Stimulated activated CD8-positive, alpha-beta memory T cell treated with anti-CD3 and anti-CD28 coated beads, Interleukin-4, amount 100 ng/mL, for 48 hours (primary cell): ENCODE measurements at regions not wholly inside any gene's neighbourhood (a gene's known extent, or its start where the extent isn't known, plus 50 kb on each side); places are given as distances from the start of the nearest gene placed in this dataset.

Source experiments
- DNase-seq: peaks from one replicate; pipeline ENCODE4 v3.0.0-alpha.2; 2020

DNA sequence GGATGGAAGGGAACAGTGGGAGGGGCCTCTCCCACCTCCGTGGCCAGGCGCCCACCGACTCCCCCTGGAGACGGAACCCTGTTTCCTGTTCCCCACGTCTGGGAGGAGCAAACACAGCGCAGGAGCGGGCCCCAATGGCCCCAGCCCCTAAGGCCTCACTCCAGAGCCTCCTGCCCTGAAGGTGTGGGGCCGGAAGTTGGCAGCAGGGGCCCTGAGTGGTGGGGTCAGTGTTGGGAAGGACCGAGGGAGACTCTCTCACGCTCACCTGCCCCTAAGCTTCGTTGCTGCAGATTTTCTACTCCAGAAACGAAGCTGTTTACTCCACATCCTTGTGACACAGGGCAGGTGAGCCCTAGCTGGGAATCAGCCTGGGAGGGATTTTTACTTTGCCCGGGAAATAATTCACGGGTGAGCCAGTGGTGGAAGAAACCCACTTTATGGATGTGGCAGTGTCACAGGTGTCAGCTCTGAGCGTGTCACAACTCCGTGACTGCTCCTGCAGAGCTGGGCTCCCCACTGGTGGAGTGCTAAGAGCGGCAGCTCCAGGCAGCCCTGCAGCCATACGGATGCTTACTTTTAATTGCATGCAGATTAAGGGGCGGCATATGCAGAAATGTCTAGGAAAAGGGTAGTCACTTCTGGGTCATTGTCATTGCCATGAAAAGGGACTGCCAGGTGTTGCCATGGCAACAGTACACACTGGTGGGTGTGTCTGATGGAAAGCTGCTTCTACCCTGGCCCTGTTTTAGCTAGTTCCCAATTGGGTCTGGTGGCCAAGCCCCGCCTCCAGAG, 77.5 kb upstream of the OLFM1 start:
- DNase-seq: no peak

DNA sequence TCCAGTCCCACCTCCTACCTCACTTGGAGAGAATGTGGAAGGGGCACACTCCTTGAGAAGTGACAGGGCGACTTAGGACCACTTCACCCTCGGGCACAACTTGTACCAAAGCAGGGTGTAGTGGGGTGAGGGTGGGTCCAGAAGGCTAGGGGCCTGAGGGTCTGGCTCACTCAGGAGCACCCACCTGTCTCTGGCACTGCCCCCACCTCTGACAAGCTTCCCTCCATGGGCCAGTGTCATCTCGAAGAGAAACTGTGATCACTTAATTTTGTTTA, 76.9 kb upstream of the OLFM1 start:
- no peak for DNase-seq

DNA sequence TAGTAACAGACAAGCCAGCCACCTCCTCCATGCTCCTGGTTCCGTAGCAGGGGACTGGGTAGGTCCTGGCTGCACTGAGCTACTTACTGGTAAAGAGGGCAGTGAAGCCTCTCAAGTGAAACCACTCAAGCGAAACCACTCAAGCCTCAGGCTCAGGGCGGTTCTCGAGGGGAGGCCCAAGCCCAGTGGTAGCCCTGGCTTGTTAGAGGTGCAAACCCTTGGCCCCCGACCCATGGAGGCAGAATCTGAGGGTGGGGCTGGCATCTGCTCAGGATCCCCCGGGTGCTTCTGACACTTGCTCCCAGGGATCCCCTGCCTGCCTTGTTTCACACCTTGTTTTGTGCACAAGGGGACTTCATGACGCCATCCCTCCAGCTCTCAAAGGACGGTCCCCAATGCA, 76.5 kb upstream of the OLFM1 start:
- DNase-seq: no peak

DNA sequence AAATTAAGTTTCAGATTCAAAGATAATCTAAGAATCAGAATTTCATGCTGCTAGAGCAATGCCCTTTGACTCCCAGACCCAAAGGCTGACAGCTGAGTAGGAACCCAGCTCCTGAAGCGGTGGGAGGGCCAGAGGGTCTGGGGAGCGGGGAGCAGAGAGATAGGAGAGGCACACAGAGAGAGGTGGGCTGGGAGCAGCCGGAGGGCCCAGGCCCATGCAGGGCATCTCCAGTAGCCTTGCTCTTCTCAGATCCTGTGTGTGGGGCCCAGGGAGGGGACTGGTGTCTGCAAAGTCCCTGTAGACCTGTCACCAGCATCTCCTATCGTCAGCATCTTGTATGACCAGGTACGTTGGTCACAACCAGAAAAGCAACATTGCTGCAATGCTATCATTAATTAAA, 75.3 kb upstream of the OLFM1 start:
- no peak for DNase-seq

DNA sequence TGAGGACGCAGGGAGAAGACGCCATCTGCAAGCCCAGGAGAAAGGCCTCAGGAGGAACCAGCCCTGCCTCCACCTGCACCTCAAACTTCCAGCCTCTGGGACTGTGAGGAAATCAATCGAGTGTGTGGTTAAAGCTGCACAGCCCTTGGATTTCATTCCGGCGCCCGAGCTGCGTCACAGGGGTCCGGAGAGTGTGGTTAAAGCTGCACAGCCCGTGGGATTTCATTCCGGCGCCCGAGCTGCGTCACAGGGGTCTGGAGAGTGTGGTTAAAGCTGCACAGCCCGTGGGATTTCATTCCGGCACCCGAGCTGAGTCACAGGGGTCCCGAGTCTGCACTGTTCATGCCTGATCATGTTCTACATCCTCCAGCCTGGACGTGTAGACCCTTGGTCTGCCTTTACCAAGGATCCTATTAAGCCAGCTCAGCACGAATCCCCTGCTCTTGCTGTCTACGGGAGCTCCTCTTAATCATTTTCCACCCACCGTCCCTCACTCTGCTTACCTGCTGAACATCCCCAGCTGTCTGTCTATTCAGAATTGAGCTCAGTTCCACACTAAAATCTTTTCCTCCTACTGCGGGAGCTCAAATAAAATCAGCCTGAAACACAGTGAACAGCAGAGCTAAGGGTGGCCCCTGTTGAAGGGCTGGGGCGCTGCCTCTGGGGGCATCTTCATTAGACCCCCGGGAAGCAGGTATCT, 73.0 kb upstream of the OLFM1 start:
- no peak for DNase-seq

DNA sequence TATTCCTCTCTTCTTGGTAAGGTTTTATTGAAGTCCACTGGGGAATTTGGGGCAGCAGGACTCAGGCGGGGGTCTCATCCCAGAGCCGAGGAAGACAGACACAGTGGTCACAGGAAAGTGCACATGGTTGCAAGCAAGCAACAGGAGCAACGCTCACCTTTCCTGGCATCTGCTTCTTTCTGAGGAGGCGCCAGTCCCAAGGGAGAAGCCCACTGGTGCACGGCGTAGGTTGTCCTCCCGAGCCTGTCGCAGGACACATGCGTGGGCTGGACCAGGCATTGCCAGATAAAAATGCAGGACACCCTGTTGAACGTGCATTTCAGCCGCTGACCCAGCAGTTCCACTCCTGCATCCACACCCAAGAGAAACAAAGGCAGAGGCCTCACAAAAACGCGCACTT, 72.4 kb upstream of the OLFM1 start:
- no peak for DNase-seq

DNA sequence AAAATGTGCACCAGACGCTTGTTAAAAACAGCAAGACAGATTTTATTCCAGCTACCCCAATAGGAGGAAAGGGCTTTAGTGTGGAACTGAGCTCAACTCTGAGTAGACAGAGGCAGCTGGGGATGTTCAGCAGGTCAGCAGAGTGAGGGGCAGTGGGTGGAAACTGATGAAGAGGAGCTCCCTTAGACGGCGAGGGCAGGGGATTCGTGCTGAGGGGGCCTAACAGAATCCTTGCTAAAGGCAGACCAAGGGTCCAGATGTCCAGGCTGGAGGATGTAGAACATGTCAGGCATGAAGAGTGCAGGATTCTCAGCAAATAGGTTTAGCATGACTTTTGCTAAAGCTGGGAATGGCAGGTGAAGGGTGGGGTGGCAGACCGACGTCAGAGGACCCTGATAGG, 71.9 kb upstream of the OLFM1 start:
- DNase-seq: no peak

DNA sequence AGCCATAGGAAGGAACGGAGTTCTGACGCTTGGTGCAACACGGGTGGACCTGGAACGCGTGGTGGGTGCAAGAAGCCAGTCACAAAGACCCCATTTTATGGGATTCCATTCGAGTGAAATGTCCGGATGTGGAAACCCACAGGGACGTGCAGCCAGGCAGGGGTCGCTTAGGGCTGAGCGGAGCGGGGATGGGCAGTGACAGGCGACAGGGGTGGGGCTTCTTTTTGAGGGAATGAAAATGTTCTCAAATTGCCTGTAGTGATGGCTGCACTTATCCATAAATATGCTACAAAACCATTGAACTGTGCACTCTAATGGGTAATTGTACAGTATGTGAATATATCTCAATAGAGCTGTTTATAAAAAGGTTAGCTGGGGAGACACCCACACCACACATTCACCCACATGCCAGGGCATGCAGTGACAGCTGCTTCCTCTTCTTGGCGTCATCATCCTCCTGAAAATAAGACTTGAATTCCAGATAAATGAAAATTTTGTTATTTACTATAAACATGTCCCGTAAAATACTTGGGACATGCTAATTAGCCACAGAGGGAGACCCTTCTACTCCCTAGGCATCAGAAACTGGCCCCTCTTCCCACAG, 71.3 kb upstream of the OLFM1 start:
- no peak for DNase-seq

DNA sequence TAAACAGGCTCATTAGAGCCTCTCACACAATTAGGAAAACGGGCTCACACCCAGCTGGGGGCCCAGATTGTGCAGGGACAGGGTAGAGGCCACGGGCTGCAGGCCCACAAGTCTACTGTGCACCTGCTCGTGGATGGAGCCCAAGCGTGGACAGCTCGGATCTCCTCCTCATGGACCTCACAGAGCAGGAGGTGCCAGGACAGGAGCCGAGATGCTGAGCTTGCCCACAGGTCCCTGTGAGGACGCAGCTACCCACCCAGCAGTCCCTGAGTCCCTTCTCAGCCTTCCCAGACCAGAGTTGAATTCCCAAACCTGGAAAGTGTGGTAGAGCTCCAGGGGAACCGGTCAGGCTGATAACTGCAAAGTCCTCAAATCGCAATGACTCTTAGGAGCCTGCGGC, 70.6 kb upstream of the OLFM1 start:
- no peak for DNase-seq

DNA sequence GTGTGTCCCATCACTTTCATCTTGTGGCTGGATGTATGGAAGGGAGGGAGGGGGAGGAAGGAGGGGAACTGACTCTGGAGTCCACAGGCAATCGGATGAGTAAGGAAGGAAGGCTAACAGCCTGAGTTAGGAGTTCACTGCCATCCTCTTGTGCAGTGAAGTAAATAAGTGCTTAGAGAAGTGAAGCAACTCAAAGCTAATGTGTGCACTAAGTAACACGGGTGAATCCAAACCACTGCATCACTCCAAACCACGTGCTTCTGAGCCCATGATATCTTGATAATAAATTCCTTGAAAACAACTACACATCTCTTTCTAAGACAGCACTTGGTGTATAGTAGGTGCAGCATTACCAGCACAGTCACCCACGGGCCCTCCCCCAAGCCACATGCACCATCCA, 69.6 kb upstream of the OLFM1 start:
- no peak for DNase-seq

DNA sequence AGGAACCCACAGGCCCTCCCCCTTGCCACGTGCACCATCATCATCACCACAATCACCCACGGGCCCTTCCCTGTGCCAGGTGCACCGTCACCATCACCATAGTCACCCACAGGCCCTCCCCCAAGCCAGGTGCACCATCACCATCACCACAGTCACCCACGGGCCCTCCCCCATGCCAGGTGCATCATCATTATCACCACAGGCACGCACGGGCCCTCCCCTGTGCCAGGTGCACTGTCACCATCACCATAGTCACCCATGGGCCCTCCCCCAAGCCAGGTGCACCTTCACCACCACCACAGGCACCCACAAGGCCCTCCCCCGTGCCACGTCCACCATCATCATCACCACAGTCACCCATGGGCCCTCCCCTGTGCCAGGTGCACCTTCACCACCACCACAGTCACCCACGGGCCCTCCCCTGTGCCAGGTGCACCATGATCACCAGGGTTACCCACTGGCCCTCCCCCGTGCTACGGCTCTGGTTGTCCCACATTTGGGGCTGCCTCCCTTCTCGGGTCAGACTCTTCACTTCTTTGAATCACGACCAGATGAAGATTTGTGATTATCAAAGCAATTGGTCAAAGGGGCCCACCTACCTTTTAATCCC, 69.1 kb upstream of the OLFM1 start:
- DNase-seq: no peak

DNA sequence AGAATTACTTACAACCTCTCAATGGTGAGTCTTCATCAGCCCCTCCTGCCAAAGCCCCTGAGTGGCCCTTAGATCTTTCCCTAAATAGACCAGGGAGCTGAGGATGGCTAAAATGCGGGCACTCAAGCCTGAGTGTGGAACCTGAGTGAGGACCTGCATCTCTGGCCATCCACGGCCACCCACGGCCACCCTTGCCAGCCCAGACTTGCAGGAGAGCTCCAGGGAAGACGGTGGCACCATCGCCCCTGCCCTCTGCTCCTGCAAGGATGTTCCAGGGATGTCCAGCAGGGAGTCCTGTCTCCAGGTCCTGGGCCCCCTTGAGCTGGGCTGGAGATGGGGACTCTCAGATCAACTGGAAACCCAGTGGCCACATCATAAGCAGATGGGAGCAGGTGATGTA, 68.2 kb upstream of the OLFM1 start:
- no peak for DNase-seq

DNA sequence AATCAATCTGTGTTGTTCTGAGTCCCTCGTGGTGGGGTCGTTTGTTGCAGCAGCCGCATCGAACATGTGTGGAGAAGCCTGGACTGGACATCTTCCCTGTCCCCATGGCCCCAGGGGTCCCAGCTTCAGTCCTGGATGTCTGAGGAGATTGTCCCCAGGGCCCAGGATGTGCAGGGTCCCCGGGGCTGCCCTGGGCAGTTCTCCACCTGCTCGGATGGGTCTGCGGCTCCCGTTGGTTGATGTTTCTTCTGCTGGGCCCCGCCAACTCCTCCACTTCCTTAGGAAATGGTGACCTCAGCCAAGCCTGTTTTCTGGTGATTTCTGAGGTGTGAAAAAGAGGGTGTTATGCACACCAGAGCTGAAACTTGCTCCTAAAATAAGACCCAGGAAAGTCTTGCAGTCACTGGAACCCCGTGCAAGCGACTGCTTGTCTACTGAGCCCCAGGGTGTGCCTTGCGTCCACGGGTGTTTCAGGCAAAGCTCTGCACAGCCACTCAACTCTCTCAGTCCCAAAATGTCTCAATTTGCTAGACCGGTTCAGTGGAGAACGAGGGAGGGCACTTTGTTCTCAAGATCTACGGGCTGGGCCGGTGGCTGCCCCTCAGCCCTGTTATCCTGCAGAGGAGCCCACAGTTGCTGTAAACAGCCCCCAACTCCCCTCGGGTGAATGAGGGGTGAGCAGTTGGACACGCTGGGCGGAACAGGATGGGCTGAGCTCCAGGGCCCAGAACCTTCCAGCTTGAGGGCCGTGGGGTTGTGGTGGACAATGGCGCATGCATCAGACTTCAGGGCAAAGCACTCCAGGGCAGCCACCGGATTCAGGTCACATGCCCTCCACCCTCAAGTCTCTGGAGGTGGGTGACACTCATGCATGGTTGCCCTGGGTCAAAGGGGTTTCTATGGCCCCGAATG, 66.7 kb upstream of the OLFM1 start:
- DNase-seq: no peak

DNA sequence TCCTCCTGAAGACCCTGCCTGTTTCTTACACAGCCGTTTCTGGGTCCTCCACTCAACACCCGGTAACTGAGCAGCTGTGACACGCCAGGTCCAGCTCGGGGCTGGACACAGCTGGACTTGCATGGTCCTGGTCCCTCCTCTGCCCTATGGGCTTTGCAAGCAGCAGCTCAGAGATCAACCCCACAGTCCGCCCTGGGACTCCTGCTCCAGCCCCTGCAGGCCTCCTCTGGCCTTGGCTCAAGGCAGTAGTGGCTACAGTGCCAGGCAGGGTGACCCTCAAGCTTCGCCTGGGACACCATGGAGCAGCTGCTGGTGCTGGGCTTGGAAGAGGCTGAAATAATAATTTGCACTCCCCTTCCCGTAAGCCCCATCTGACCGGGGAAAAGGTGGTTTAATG, 66.1 kb upstream of the OLFM1 start:
- no peak for DNase-seq

DNA sequence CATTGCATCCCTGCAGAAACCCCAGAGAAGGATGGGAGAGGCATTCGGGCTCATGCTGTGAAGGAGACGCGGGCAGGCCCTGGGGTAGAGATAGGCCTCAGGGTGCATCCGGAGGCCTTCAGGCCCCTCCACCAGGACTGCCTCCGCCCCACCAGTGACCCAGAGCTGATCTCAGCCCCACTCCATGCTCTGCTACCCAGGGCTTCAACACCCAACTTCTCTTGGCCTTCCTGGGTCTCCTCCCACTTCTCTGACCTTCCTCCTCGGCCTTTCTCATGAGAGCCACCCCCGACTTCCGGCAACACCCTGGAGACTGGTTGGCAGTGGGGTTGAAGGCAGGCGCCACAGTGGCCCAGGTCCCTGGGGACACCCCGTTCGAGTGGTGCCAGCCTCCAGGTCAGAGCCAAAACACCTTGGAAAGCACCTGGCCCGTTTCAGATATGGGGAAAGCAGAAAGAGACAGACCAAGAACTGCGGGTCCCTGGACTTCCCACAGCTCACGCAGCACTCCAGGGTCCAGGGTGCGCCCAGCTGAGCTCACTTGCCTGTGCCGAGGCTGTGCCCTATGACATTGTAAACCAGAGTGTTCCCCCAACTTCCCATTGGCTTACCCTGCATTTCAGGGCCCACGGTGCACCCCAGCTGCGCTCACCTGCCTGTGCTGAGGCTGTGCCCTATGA, 65.1 kb upstream of the OLFM1 start:
- DNase-seq: no peak

DNA sequence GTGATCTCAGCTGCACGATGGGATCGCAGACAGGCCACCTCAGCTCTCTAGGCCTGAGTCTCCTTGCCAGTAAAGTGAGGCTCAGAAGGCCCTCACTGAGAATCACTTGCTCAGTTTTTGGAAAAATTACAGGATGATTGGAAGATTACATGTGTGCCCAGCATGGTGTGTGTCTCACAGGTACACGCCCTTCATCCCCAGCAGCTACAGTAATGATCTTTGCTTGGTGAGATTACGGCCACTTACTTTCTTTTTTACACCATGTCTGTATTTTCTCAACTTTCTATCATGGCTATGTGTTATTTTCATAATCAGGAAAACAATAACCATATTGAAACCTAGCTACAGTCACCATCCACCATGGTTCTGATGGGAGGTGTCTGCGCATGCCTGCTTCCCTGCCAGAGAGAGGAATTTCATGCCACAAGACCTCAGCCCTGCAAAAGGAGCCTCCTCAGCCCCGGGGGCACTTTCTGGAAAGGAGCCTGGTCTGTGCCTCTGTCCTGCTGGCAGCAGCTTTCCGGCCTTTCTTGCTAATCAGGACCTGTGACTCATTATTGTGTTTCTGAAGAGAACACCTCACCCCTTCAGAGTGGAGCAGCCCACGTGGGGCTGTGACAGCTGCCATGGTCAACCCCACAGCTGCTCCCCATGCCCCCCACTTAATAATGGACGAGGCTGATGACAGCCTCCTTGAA, 64.2 kb upstream of the OLFM1 start:
- no peak for DNase-seq

DNA sequence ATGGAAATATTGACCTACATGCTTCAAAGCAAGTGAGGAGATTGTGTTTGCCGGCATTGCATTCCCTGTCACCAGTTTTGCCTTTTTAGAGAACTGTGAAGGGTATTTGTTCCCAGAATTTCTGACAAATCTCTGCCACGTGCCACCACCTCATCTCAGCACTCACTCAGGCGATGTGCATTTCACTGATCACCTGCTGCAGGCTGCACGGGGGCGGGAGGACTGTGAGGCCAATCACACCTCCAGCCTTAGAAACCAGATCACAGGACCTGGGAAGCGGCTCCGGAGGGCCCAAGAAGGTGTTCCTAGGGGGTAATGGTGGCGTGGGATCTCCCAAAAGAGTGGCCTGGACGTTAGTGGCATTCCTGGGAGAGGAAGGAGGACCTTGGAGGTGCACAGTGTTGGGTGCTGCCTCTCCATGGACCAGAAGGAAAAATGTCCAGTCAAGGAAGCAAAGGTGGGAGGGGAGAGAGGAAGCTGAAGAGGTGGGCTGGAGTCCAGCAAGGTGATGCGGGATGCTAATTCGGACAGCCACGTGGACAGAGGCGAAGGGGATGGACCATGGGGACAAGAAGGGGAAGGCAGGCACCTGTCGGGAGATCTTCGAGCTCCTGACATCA, 63.6 kb upstream of the OLFM1 start:
- no peak for DNase-seq

DNA sequence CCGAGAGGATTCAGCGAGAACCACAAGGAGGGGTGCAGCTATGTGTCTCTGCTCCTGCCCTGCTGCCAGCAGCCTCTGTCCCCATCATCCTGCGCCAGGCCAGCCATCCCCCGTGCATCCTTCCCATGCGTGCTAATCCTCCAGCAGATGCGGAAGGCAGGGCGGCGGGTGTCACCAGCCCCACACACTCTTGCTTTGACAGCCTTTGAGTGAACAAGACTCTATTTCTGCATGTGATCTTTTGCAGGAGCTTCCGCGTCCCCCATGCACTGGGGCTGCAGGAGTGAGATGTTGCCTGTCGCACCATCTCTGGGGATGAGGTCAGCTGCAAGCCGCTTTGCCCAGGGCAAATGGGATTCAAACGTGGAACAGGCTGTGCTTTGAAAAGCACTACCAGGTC, 58.0 kb upstream of the OLFM1 start:
- no peak for DNase-seq

DNA sequence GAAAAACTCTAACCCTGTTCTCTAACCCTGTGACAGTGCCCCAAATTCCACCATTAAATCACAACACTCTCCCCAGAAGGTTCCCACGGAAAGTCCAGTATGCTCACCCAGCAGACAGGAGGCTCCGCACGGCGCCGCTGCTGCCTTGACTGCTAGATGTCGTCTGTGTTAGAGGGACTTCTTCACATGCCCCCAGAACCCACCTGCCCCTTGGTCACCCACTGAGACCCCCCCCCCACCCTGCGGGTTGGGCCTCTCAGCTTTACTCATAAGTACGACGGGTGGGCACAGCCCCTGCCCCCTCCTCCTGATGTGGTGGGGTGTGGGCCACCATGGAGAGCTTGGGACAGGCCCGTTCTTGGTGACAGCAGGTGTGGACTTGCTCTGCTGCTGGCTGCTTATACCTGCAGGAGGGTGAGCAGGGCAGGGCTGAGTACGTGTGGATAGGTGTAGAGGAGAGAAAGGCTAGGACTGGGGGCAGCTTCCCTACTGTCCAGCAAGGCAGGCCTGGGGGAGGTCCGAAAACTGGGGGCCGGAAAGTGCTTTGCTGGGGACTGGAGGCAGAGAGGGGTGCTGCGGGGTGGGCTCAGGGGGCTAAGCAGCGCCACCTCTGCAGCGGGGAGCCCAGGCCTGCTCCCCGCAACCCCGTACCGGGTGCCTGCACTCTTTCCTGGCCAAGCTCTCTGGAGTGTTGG, 57.5 kb upstream of the OLFM1 start:
- no peak for DNase-seq

DNA sequence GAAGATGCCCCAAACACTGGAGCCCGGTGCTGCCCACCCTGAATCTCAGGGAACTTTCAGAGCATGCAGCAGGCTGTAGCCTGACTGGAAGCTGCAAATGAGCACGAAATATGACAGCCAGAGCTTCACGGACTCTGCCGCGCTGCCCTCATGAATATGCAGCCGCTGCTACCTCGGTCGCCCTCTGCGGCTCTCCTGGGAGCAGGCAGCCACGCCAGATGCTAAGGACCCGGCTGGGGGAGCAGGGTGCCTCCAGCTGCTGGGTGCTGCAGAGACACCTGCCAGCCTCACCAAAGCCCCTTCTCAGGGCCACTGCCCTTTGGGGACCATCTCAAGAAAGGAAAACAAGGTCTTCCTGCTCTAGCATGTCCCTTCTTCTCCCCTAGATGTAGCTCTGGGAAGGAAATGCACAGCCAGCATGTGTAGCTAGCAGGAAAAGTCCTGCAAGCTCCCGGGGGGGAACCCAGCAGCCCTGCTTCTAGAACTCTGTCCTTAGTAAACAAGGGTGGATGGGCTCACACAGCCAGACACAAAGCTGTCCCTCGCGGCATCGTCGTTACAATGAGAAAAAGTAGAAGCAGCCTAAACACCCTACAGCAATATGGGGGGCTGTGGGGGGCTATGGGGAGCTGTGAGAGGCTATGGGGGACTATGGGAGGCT, 56.8 kb upstream of the OLFM1 start:
- no peak for DNase-seq
